ENCODE measurements at regions not wholly inside any gene's neighbourhood (a gene's known extent, or its start where the extent isn't known, plus 50 kb on each side); places are given as distances from the start of the nearest gene placed in this dataset.

- no peak for TF ChIP-seq POLR2A (IDR thresholded peaks at IDR 0.05)
- TF ChIP-seq, protein P1, sequence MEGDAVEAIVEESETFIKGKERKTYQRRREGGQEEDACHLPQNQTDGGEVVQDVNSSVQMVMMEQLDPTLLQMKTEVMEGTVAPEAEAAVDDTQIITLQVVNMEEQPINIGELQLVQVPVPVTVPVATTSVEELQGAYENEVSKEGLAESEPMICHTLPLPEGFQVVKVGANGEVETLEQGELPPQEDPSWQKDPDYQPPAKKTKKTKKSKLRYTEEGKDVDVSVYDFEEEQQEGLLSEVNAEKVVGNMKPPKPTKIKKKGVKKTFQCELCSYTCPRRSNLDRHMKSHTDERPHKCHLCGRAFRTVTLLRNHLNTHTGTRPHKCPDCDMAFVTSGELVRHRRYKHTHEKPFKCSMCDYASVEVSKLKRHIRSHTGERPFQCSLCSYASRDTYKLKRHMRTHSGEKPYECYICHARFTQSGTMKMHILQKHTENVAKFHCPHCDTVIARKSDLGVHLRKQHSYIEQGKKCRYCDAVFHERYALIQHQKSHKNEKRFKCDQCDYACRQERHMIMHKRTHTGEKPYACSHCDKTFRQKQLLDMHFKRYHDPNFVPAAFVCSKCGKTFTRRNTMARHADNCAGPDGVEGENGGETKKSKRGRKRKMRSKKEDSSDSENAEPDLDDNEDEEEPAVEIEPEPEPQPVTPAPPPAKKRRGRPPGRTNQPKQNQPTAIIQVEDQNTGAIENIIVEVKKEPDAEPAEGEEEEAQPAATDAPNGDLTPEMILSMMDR (IDR thresholded peaks at IDR 0.05): no peak
These were observed 416.9 kb upstream of the IRX4 start for GRCh38 chr5:2299388-2300220.

Data from ovary (tissue), 3 donors.